ENCODE measurements at regions not wholly inside any gene's neighbourhood (a gene's known extent, or its start where the extent isn't known, plus 50 kb on each side); places are given as distances from the start of the nearest gene placed in this dataset.

GRCh38 chr6:87869064-87869905 is 167.3 kb upstream of the AKIRIN2 start:
- TF ChIP-seq, protein P1, sequence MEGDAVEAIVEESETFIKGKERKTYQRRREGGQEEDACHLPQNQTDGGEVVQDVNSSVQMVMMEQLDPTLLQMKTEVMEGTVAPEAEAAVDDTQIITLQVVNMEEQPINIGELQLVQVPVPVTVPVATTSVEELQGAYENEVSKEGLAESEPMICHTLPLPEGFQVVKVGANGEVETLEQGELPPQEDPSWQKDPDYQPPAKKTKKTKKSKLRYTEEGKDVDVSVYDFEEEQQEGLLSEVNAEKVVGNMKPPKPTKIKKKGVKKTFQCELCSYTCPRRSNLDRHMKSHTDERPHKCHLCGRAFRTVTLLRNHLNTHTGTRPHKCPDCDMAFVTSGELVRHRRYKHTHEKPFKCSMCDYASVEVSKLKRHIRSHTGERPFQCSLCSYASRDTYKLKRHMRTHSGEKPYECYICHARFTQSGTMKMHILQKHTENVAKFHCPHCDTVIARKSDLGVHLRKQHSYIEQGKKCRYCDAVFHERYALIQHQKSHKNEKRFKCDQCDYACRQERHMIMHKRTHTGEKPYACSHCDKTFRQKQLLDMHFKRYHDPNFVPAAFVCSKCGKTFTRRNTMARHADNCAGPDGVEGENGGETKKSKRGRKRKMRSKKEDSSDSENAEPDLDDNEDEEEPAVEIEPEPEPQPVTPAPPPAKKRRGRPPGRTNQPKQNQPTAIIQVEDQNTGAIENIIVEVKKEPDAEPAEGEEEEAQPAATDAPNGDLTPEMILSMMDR (IDR thresholded peaks at IDR 0.05): no peak
- no peak for TF ChIP-seq POLR2A (IDR thresholded peaks at IDR 0.05)

Data from thyroid gland (tissue), 4 donors.